NCI-H446 treated with DMSO at 0.1 percent for 48 hours (cell line): ENCODE measurements at regions not wholly inside any gene's neighbourhood (a gene's known extent, or its start where the extent isn't known, plus 50 kb on each side); places are given as distances from the start of the nearest gene placed in this dataset.

Source experiments
- DNase-seq: peaks from one replicate; lab custom pipeline; 2025; lab: John Stamatoyannopoulos, UW

GRCh38 chr11:103530257-103530656 is 421.0 kb downstream of the DYNC2H1 start:
- no peak for DNase-seq

DNA sequence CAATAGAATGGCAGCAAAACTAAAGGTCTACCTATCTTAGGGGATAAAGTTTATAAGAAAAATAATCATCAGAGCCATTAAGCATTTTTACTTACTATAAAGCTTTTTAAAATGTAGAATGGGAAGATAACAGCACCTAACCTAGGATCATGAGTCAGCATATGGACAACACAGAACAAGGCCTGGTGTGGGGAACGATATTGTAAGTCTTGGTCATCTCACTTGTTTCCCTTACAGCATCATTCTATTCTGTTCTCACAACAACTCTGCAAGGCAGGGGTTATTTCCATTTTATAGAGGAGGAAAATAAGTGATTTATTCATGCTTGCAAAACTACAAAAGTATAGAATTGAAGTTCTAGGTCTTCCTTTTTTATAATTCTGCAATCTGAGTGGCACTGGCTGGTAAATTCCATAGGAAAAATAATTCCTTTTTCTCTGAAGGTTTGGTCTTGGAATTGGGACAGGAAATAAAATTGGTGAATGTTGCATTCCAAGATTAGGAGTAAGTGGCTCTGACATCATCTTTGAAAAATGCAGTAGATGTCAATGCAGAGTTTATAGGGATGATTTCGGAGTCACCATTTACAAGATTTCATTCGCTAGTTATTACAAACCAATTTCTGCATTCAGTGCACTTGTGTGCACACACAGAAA is 423.0 kb downstream of the DYNC2H1 start:
- no peak for DNase-seq

GRCh38 chr11:103534191-103534590 is 425.0 kb downstream of the DYNC2H1 start:
- no peak for DNase-seq

DNA sequence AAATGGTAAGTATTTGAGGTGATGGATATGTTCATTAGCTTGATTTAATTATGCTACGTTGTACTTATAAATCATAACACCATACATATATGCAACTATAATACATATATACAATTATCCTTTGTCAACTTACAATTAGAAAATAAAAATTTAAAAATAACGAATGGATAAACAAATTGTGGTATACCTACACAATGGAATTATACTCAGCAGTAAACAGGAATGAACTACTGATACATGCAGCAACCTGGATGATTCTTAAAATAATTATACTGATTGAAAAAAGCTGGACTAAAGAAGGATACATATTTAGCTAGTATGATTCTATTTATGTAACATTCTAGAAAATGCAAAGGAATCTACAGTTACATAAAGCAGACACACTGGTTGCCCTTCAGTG is 425.7 kb downstream of the DYNC2H1 start:
- no peak for DNase-seq

DNA sequence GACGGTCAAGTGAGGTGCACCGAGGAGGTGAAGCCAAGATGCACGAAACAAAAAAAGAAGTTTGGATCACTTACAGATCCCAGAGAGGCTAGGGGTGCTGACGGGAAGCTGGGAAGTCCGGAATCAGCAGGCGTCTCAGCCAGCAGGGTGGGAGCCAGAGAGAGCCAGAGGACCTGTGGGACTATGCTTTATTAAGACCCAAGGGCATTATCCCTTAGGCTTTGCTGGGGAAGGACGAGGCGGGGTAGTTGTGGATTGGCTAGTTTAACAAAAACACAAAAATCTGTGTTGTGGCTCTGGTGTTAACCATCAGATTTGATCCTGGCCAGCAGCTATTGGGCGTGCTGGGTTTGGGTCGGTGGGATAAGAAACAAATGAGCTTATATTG is 427.1 kb downstream of the DYNC2H1 start:
- no peak for DNase-seq

GRCh38 chr11:103537904-103538502 is 428.8 kb downstream of the DYNC2H1 start:
- peak; percentile 29 for DNase-seq

DNA sequence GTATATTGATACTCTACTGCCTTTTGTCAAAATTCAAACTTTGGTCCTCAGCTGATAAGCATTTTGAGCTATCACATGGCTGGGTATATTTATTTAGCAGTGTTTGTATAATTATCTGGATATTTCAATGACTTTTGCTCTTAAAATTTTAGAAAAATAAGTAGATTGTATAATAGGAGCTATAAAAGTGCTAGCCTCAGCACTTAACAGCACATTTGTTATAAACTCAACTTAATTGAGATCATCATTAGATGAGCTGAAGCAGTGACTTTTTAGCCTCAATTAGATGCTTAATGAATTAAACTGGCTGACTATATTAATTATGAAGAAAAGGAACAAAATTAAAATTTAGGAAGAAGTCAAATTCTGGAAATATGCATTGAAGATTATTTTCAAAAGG is 429.9 kb downstream of the DYNC2H1 start:
- DNase-seq, result no peak

DNA sequence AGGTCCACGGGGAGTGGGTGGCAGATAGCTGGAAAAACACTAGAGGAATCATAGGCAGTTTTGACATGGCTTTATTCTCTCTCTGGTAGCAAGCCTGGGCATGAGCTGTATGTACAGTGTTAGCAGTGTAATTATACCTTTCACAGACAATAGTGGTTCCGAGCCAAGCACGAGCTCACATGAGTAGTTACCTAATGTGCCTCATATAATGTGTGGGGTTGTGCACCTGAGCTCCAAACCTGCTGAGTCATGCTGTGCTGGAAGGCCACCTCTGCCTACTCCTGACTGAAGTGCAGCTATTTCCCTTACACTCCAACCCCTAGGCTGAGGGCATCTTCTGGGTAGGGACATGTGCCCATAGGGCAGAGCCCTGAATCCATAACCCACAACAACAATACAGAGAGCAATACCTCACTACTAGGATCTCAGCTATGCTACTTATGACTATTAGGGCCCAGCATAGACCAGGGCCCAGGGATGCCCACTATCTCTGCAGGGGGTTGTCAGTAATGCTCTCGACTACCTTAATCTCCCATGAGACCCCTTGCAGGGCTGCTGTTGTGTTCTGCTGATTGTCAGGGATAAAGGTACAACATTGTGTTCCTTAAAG is 432.1 kb downstream of the DYNC2H1 start:
- no peak for DNase-seq

DNA sequence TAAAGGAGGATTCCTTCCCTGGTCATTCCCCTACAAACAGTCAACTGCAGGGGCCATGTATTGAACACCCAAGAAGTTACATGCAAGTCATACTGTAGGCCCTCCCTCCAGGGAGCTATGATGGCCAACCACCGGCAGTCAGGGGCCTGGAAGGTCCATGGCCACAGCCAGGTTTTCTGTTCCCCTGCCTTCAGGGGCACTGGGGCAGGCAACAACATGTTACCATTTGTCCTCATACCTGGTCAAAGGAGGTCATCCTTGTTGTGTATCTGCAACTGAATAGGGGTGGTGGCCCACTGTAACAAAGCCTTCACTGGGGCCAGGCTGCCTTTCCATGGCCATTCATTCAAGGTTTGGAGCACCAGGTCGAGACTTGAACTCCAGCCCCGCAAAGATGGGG is 433.6 kb downstream of the DYNC2H1 start:
- DNase-seq, result no peak

DNA sequence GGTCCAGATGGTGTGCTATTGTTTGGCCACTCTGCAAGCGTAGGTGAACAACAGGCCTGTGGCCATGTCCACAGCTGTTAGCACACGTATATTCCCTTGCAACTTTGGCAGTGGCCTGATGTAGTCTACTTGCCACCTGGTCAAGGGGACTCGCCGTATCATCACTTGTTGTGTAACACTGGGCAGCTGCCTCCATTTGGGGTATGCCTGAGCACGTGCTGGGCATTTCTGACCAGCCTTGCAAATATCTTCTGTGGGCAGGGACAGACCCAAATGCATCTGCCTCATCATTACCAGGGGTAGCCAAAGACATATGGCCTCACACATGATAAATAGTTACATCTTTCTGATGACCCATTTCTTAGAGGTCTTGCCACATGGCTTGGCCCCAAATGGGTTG is 434.2 kb downstream of the DYNC2H1 start:
- DNase-seq, result no peak

GRCh38 chr11:103544874-103545273 is 435.6 kb downstream of the DYNC2H1 start:
- DNase-seq, result no peak

GRCh38 chr11:103545551-103545950 is 436.3 kb downstream of the DYNC2H1 start:
- no peak for DNase-seq

- DNase-seq, result no peak
Observed at GRCh38 chr11:103546236-103546635, 437.0 kb downstream of the DYNC2H1 start.

DNA sequence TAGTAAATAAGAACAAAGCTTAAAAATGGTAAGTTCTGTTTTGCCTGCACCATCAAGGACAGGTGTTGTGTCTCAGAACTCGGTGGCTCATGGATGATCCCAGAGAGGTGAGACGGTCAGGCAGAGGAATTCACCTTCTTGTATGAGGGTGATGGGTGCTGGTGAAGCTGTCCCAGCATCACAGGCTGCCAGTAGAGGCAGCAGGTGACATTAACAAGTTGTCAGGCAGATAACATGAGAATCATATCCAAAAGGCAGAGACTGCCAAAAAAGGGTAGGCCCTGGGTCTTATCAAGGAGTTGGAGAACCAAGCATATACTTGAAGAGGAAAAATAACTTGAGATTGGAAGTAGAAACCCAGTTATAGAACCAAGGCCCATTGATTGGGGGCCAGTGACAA is 437.8 kb downstream of the DYNC2H1 start:
- DNase-seq, result no peak

GRCh38 chr11:103547691-103548090 is 438.5 kb downstream of the DYNC2H1 start:
- DNase-seq, result no peak

DNA sequence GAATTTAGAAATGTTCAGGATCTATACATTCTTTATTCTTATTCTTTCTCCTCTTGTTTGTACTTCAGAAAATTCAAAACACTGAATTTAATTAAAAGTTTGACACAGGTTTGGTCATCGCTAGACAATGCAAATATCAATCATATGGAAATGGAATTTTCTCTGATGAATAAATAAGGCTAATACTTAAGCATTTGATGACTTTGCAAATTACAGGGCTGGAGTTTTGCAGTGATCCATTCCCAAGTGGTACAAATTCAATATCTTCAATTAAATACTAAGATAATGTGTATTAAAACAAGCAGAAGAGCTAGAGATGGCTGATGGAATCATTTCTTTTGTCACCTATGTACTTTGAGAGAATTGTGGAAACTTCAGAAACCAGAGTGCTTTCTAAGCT is 439.6 kb downstream of the DYNC2H1 start:
- no peak for DNase-seq

DNA sequence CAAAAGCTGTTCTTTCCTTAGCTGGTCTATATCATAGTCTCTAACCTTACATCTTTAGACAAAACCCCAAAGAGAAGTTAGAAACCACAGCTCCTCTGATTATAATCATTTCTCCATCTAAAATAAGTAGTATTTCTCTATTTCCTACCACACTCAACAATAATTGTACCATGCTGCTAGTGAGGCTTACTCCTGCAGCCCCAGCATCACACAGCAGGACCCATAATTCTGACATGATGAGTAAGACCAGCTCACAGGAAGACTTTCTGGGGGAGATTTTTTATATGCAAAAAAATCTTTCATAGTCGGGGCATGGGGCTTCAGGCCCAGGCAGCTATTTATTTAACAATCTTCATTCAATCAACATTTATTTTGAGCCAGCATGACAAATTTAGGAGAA is 441.6 kb downstream of the DYNC2H1 start:
- DNase-seq, result no peak

DNA sequence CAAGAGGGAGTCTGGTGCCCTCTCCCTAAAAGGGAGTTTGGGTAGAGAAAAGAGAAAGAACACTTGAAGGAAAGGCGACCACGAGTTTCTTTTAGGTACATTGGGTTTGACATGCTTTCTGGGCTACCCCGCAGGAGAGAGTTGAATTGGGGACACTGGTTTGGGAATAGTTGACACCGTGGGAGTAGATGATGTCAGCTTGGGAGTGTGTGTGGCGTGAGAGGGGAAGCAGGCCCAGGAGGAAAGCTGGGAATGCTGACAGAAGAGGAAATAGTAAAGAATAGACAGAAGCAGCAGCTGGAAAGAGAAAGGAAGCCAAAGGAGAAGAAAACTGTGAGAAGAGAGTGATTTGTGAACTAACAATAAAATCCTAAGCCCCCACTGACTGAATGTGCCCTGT is 442.9 kb downstream of the DYNC2H1 start:
- DNase-seq, result no peak

DNA sequence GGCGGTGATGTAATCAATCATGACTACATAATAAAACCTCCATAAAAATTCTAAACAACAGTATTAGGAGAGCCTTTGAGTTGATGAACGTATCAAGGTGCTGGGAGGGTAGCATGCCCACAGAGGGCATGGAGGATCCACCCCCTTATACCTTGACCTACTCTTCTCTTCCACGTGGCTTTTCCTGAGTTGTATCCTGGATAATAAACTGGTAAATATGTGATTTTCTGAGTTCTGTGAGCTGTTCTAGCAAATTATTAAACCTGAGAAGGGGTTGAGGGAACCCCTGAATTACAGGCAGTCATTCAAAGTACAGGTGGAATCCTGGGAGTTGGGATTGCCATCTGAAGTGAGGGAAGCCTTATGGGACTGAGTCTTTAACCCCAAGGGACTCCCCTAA is 446.9 kb downstream of the DYNC2H1 start:
- no peak for DNase-seq

- DNase-seq, result no peak
Observed at GRCh38 chr11:103566116-103566515, 456.9 kb downstream of the DYNC2H1 start.

DNA sequence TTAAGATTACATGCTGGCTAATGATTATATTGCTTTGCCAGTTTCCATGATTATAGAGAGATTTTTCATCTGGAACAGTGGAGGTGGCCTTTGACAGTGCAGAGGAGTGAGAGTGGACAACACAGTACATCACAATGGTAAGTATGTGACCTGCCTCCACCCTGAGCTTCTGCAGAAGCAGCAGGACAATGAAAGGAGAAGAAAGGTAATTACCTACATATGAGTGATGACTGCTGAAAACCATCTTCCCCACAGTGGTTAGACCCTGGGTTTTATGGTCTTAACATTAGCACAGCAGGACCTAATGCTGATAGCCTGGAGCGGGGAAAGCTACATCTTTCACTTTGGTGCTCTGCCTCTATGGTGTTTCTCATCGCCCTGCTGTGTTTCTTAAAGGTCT is 454.7 kb upstream of the DDI1 start:
- no peak for DNase-seq

- DNase-seq, result no peak
Observed at GRCh38 chr11:103582351-103582909, 454.0 kb upstream of the DDI1 start.

DNA sequence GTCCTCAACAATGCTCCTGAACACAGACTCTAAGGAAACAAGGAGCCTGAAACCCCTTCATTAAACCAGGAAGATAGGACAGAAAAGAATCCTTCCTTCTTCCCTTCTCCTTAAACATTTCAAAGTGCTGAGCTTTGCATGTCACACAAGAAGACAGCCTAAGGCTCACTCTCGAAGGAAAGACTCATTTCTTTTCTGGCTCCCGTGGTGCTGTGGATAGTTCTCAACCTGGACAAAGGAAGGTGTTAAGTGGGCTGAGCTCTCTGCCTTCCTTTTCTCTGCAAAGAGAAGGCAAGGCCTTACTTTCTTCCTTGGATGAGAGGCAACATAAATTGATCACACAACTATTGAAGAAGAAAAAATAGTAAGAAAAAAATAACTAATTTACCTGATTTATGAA is 452.4 kb upstream of the DDI1 start:
- DNase-seq, result no peak

- no peak for DNase-seq
Observed at GRCh38 chr11:103584720-103585119, 451.7 kb upstream of the DDI1 start.
